ENCODE measurements at regions not wholly inside any gene's neighbourhood (a gene's known extent, or its start where the extent isn't known, plus 50 kb on each side); places are given as distances from the start of the nearest gene placed in this dataset.

DNA sequence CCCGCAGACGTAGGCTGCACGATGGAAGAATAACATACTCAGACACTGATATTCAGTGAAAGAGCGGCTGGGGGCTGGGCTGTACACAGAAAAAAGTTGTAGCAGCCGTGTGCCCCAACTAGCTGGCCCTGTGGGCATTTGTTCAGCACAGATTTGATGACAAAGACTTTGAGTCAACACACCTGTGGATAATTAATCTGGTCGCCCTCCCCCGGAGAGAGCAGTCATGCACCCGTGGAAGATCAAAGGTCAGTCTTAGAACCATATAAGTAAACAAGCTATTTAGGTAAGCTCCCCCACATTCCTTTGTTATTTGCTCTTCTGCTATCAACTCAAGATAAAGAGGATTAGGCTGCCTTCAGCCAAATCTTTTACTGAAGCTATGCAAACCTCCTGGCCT, 148.4 kb upstream of the HMCN1 start:
- no peak overlapping the region for H3K4me3 ChIP-seq
- H3K9me3 ChIP-seq: peaks cover 0 to 30% (median 0%) of the 10 kb centered on the region in 12 donors
- no peaks in the 10 kb centered on the region for H3K36me3 ChIP-seq
- no peak for TF ChIP-seq POLR2A (IDR thresholded peaks at IDR 0.05)
- TF ChIP-seq, protein P1, sequence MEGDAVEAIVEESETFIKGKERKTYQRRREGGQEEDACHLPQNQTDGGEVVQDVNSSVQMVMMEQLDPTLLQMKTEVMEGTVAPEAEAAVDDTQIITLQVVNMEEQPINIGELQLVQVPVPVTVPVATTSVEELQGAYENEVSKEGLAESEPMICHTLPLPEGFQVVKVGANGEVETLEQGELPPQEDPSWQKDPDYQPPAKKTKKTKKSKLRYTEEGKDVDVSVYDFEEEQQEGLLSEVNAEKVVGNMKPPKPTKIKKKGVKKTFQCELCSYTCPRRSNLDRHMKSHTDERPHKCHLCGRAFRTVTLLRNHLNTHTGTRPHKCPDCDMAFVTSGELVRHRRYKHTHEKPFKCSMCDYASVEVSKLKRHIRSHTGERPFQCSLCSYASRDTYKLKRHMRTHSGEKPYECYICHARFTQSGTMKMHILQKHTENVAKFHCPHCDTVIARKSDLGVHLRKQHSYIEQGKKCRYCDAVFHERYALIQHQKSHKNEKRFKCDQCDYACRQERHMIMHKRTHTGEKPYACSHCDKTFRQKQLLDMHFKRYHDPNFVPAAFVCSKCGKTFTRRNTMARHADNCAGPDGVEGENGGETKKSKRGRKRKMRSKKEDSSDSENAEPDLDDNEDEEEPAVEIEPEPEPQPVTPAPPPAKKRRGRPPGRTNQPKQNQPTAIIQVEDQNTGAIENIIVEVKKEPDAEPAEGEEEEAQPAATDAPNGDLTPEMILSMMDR (IDR thresholded peaks at IDR 0.05): no peak
- intact Hi-C loops (cut with DNase I): no loop called here
- ATAC-seq: no peak
- no peak for DNase-seq
- no peaks in the 10 kb centered on the region for H3K27me3 ChIP-seq
- WGBS, 4 donors: 72 to 80% (median 78%) methylated on average over 8 of the region's 8 CpGs
- no peaks in the 10 kb centered on the region for H3K4me1 ChIP-seq
- H3K27ac ChIP-seq: no peak overlapping the region

DNA sequence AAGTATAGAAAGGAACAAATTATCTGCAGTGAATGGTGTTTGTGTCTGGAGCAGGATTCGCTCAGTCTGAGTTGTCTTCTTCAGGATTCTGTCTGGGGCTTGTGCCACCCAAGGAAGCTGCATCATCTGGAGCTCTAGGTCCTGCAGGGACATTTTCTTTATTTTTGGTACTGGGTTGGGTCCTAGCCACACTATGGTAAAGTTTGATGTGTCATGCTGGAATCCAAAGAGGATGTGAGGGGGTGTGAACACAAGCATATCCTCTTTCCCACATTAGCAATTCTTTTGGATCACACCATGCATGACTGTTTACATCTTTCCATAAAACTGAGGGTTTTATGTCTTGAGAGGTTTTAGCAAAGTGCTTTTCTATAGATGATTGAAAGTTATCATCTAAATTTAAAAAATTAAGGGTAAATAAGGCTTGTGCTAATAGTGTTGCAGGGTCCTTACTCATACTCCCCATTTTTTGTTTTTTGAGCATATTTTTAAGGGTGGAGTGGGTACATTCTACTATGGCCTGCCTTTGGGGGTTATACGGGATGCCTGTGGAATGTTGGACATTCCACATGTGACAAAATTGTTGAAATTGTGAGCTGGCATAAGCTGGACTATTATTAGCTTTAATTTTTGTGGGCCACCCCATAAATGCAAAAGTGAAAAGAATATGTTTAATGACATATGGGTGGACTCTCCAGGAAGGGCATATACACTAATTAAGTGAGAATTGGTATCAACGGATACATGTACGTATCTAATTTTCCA, 152.0 kb upstream of the HMCN1 start:
- no peak for ATAC-seq
- intact Hi-C loops (cut with DNase I): no loop called here
- H3K4me3 ChIP-seq: no peak overlapping the region

DNA sequence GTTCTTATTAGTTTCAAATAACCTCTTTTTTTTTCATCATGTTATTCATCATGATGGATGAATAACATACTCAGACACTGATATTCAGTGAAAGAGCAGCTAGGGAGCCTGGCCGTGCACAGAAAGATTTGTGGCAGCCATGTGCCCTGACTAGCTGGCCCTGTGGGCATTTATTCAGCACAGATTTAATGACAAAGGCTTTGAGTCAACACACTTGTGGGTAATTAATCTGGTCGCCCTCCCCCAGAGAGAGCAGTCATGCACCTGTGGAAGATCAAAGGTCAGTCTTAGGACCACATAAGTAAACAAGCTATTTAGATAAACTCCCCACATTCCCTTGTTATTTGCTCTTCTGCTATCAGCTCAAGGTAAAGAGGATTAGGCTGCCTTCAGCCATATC, 153.2 kb upstream of the HMCN1 start:
- no peak overlapping the region for H3K27ac ChIP-seq
- ATAC-seq (no peak), DNase-seq (no peak)
- H3K36me3 ChIP-seq: no peaks in the 10 kb centered on the region
- 88 to 95% (median 92%) methylated on average over 2 of the region's 2 CpGs for WGBS, 4 donors
- peaks cover 0 to 59% (median 10%) of the 10 kb centered on the region in 12 donors for H3K9me3 ChIP-seq
- no peaks in the 10 kb centered on the region for H3K27me3 ChIP-seq
- intact Hi-C loops (cut with DNase I): no loop called here
- H3K4me1 ChIP-seq: no peaks in the 10 kb centered on the region
- no peak overlapping the region for H3K4me3 ChIP-seq
- TF ChIP-seq POLR2A (IDR thresholded peaks at IDR 0.05): no peak
- TF ChIP-seq, protein P1 (IDR thresholded peaks at IDR 0.05): no peak

More for the DNA sequence above, 152.0 kb upstream of the HMCN1 start:
- TF ChIP-seq, protein P1 (IDR thresholded peaks at IDR 0.05): no peak
- TF ChIP-seq POLR2A (IDR thresholded peaks at IDR 0.05): no peak
- H3K36me3 ChIP-seq: no peaks in the 10 kb centered on the region
- H3K27ac ChIP-seq: no peak overlapping the region
- WGBS, 4 donors: 92 to 97% (median 94%) methylated on average over 4 of the region's 4 CpGs
- no peaks in the 10 kb centered on the region for H3K4me1 ChIP-seq
- H3K9me3 ChIP-seq: peaks cover 0 to 59% (median 10%) of the 10 kb centered on the region in 12 donors
- no peaks in the 10 kb centered on the region for H3K27me3 ChIP-seq
- DNase-seq: no peak

DNA sequence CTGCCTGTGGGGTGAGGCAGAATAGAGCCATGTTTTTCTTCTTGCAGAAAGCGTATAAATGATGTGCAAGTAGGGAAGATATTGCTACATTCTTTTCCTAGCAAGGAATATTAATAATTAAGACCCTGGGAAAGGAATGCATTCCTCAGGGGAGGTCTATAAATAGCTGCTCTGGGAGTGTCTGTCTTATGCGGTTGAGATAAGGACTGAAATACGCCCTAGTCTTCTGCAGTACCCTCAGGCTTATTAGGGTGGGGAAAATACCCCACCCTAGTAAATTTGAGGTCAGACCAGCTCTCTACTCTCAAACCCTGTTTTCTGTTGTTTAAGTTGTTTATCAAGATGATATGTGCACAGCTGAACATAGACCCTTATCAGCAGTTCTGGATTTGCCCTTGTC, 155.9 kb upstream of the HMCN1 start:
- Histone ChIP-seq H3K4me3 (no peak overlapping the region), H3K27ac (no peak overlapping the region), H3K4me1 (peaks cover 0 to 11% (median 0%) of the 10 kb centered on the region in 12 donors), H3K27me3 (no peaks in the 10 kb centered on the region), H3K36me3 (no peaks in the 10 kb centered on the region), H3K9me3 (peaks cover 0 to 46% (median 10%) of the 10 kb centered on the region in 12 donors)
- DNase-seq (no peak), ATAC-seq (no peak)
- intact Hi-C loops (cut with DNase I): no loop called here
- WGBS, 4 donors: 48 to 63% (median 60%) methylated on average over 3 of the region's 3 CpGs
- TF ChIP-seq POLR2A (IDR thresholded peaks at IDR 0.05): no peak
- TF ChIP-seq, protein P1 (IDR thresholded peaks at IDR 0.05): no peak
